Upper lobe of left lung (tissue), 4 donors: ENCODE measurements at regions not wholly inside any gene's neighbourhood (a gene's known extent, or its start where the extent isn't known, plus 50 kb on each side); places are given as distances from the start of the nearest gene placed in this dataset.

Source experiments
- CTCF ChIP-seq, 6 experiments: fragments of 450-650 bp in 4 of 6; fragments of 200-600 bp in 2 of 6; sonication (generic) in 2 of 6; IDR thresholded peaks; one replicate each; pipeline ENCODE4 v1.5.1; 2016 to 2019; ENCODE audit warnings: antibody characterized with exemption in 6 of 6
- EP300 ChIP-seq, 4 donors: sonication (generic); formaldehyde crosslinking; IDR thresholded peaks; one replicate each; pipeline ENCODE4 v1.5.1; 2017; ENCODE audit warnings: antibody characterized with exemption in 4 of 4, control low read depth in 2 of 4
- POLR2A ChIP-seq, 4 donors: fragments of 450-650 bp; IDR thresholded peaks; one replicate each; pipeline ENCODE4 v1.5.1; 2016 to 2017; ENCODE audit warnings: antibody characterized with exemption in 4 of 4, mild to moderate bottlenecking in 2 of 4
- POLR2AphosphoS5 ChIP-seq, 2 donors: sonication (generic); formaldehyde crosslinking; IDR thresholded peaks; one replicate each; pipeline ENCODE4 v1.5.1; 2017; ENCODE audit warnings: antibody characterized with exemption in 2 of 2

- TF ChIP-seq POLR2A (IDR thresholded peaks at IDR 0.05) (no peak), POLR2AphosphoS5 (IDR thresholded peaks at IDR 0.05) (no peak), EP300 (IDR thresholded peaks at IDR 0.05) (no peak), CTCF (IDR thresholded peaks at IDR 0.05) (no peak)
Observed at GRCh38 chr5:60297658-60298057, 402.3 kb downstream of the DEPDC1B start.
